HCEC 1CT (cell line): ENCODE measurements at regions not wholly inside any gene's neighbourhood (a gene's known extent, or its start where the extent isn't known, plus 50 kb on each side); places are given as distances from the start of the nearest gene placed in this dataset.
"Not testable (repeated sequence)": the region's sequence is repeated elsewhere in the genome, so short reads cannot be mapped to it uniquely, and the experiment has no call there.

Source experiments
- DNase-seq: peaks from one replicate; pipeline ENCODE4 v3.0.0-alpha.2; 2017

- DNase-seq, result not testable (repeated sequence)
Observed at GRCh38 chr11:67871168-67871567, 132.7 kb downstream of the UNC93B1 start.

GRCh38 chr11:67862896-67863295 is 141.0 kb downstream of the UNC93B1 start:
- DNase-seq, result not testable (repeated sequence)

GRCh38 chr11:67859513-67860161 is 144.3 kb downstream of the UNC93B1 start:
- DNase-seq, result peak; percentile 2

GRCh38 chr11:67850747-67851146 is 153.2 kb downstream of the UNC93B1 start:
- DNase-seq, result not testable (repeated sequence)

- DNase-seq, result not testable (repeated sequence)
Observed at GRCh38 chr11:67849766-67850165, 154.1 kb downstream of the UNC93B1 start.

GRCh38 chr11:67847896-67848875 is 155.7 kb downstream of the UNC93B1 start:
- DNase-seq, result not testable (repeated sequence)

GRCh38 chr11:67846303-67846702 is 157.6 kb downstream of the UNC93B1 start:
- DNase-seq, result not testable (repeated sequence)

- DNase-seq, result not testable (repeated sequence)
Observed at GRCh38 chr11:67845296-67845695, 158.6 kb downstream of the UNC93B1 start.

- DNase-seq, result not testable (repeated sequence)
Observed at GRCh38 chr11:67840599-67840998, 163.3 kb downstream of the UNC93B1 start.

GRCh38 chr11:67830152-67830551 is 155.7 kb upstream of the ALDH3B2 start:
- DNase-seq, result not testable (repeated sequence)

GRCh38 chr11:67826951-67827296 is 152.5 kb upstream of the ALDH3B2 start:
- not testable (repeated sequence) for DNase-seq

- DNase-seq, result not testable (repeated sequence)
Observed at GRCh38 chr11:67826028-67826950, 151.9 kb upstream of the ALDH3B2 start.

GRCh38 chr11:67824861-67825260 is 150.4 kb upstream of the ALDH3B2 start:
- not testable (repeated sequence) for DNase-seq

- no peak for DNase-seq
Observed at GRCh38 chr11:67820081-67820480, 145.7 kb upstream of the ALDH3B2 start.

- not testable (repeated sequence) for DNase-seq
Observed at GRCh38 chr11:67817558-67817957, 143.1 kb upstream of the ALDH3B2 start.

- peak; percentile 51 for DNase-seq
Observed at GRCh38 chr11:67809301-67809700, 134.9 kb upstream of the ALDH3B2 start.

- DNase-seq, result not testable (repeated sequence)
Observed at GRCh38 chr11:67807896-67808295, 133.5 kb upstream of the ALDH3B2 start.

- DNase-seq, result not testable (repeated sequence)
Observed at GRCh38 chr11:67806728-67807235, 132.4 kb upstream of the ALDH3B2 start.

GRCh38 chr11:67806183-67806582 is 131.8 kb upstream of the ALDH3B2 start:
- DNase-seq, result not testable (repeated sequence)

- peak; percentile 89 for DNase-seq
Observed at GRCh38 chr11:67805253-67806126, 131.1 kb upstream of the ALDH3B2 start.
